Endothelial cell of umbilical vein (primary cell): ENCODE measurements at regions not wholly inside any gene's neighbourhood (a gene's known extent, or its start where the extent isn't known, plus 50 kb on each side); places are given as distances from the start of the nearest gene placed in this dataset.

Experiments
- BruUV-seq: library from RNA; stranded (reverse); fragments of 400-500 nt; replicated peaks from 2 replicates; lab custom pipeline; 2021; lab: Mats Ljungman, UMichigan
- CTCF ChIA-PET: fragments of 300-600, 350-600 bp; sonication (Branson Sonifier 250); formaldehyde crosslinking; loops from one replicate; lab custom pipeline; 2021; ENCODE audit warnings: antibody characterized with exemption, inconsistent platforms; lab: Charles Lee
- POLR2A ChIA-PET: fragments of 300-600, 350-600 bp; sonication (Branson Sonifier 250); formaldehyde crosslinking; loops from one replicate; lab custom pipeline; 2021; ENCODE audit warnings: antibody characterized with exemption, inconsistent platforms; lab: Charles Lee
- DNase-seq: peaks from one replicate; pipeline ENCODE4 v3.0.0-alpha.2; 2011; ENCODE audit warnings: low read depth, low spot score
- FAIRE-seq: peaks from 2 replicates; lab custom pipeline; 2011; peaks lifted over from hg19 to GRCh38; lab: Jason Lieb, UNC
- H2AFZ ChIP-seq: 2 replicates; pipeline ENCODE4 v1.6.0; 2012; ENCODE audit warnings: low read depth, low read length, control low read depth, inconsistent platforms
- H3K27ac ChIP-seq: 2 replicates; pipeline ENCODE4 v1.5.1; 2011; ENCODE audit warnings: low read depth, mild to moderate bottlenecking, control low read depth, low read length, moderate library complexity; ENCODE audit not compliant: insufficient read depth
- H3K27me3 ChIP-seq, 2 experiments: 2 replicates each; pipeline versions ENCODE4 v1.6.0 to v1.6.1; 2011; ENCODE audit warnings: low read length in 2 of 2, mixed read lengths in 1 of 2; ENCODE audit not compliant: control insufficient read depth in 2 of 2, insufficient read depth in 2 of 2
- H3K36me3 ChIP-seq, 2 experiments: 2 replicates in 1 of 2; 3 replicates in 1 of 2; pipeline ENCODE4 v1.5.1; 2011; ENCODE audit warnings: low read length in 2 of 2, mild to moderate bottlenecking in 1 of 2, moderate library complexity in 1 of 2; ENCODE audit not compliant: control insufficient read depth in 2 of 2, insufficient read depth in 2 of 2; ENCODE audit errors: extremely low read depth in 1 of 2
- H3K4me1 ChIP-seq: 3 replicates; pipeline ENCODE4 v1.5.1; 2011; ENCODE audit warnings: mild to moderate bottlenecking, low read length; ENCODE audit not compliant: control insufficient read depth, insufficient read depth; ENCODE audit errors: extremely low read depth
- H3K4me2 ChIP-seq: 2 replicates; pipeline ENCODE4 v1.6.1; 2011; ENCODE audit warnings: low read length, control low read depth, mixed read lengths; ENCODE audit not compliant: insufficient read depth
- H3K4me3 ChIP-seq, 3 experiments: fragments of 200-600 bp in 1 of 3; sonication (generic), shearing (Covaris generic) in 1 of 3; replicated peaks in 1 of 3; 2 replicates each; pipeline ENCODE4 v1.5.1; 2011 to 2016; ENCODE audit warnings: control low read depth in 3 of 3, low read length in 3 of 3, mild to moderate bottlenecking in 2 of 3, inconsistent platforms in 1 of 3, low read depth in 1 of 3, moderate library complexity in 1 of 3; ENCODE audit not compliant: insufficient read depth in 1 of 3
- H3K79me2 ChIP-seq: 2 replicates; pipeline ENCODE4 v1.6.0; 2012; ENCODE audit warnings: low read length, inconsistent platforms; ENCODE audit not compliant: control insufficient read depth, insufficient read depth
- H3K9ac ChIP-seq: replicated peaks from 2 replicates; pipeline ENCODE3; 2011; ENCODE audit warnings: low read length, control low read depth; ENCODE audit not compliant: insufficient read depth; ENCODE audit errors: extremely low read depth
- H3K9me1 ChIP-seq: replicated peaks from 3 replicates; pipeline ENCODE4 v1.6.0; 2011; ENCODE audit warnings: mild to moderate bottlenecking, low read length; ENCODE audit not compliant: control insufficient read depth, insufficient read depth; ENCODE audit errors: extremely low read depth
- H3K9me3 ChIP-seq: replicated peaks from 2 replicates; pipeline ENCODE4 v1.5.1; 2012; ENCODE audit warnings: low read length, inconsistent platforms; ENCODE audit not compliant: control insufficient read depth, insufficient read depth
- H4K20me1 ChIP-seq: replicated peaks from 2 replicates; pipeline ENCODE3; 2011; ENCODE audit warnings: mild to moderate bottlenecking, low read length; ENCODE audit not compliant: control insufficient read depth, insufficient read depth; ENCODE audit errors: extremely low read depth
- CTCF ChIP-seq, 2 donors: IDR thresholded peaks; 1 replicate in 1 of 2; 2 replicates in 1 of 2; pipeline ENCODE4 v1.5.1; 2011; ENCODE audit warnings: low read length in 2 of 2, mild to moderate bottlenecking in 2 of 2, moderate library complexity in 2 of 2, control low read depth in 1 of 2, inconsistent platforms in 1 of 2, low read depth in 1 of 2; ENCODE audit not compliant: insufficient read depth in 1 of 2; ENCODE audit errors: extremely low read depth in 1 of 2
- EZH2 ChIP-seq: IDR thresholded peaks from 2 replicates; pipeline ENCODE4 v1.6.1; 2012; ENCODE audit warnings: borderline replicate concordance, low read depth, mild to moderate bottlenecking, moderate library complexity, low read length, inconsistent platforms; ENCODE audit not compliant: severe bottlenecking
- FOS ChIP-seq: IDR thresholded peaks from 2 replicates; pipeline ENCODE4 v1.6.1; 2011; ENCODE audit warnings: mild to moderate bottlenecking, low read length, moderate library complexity, borderline replicate concordance; ENCODE audit not compliant: insufficient read depth
- GATA2 ChIP-seq: IDR thresholded peaks from 2 replicates; pipeline ENCODE4 v1.7.0; 2011; ENCODE audit warnings: low read depth, mild to moderate bottlenecking, moderate library complexity, mixed read lengths, low read length; ENCODE audit not compliant: insufficient read length, insufficient read depth
- JUN ChIP-seq: IDR thresholded peaks from 2 replicates; pipeline ENCODE4 v1.6.1; 2011; ENCODE audit warnings: borderline replicate concordance, low read depth; ENCODE audit not compliant: insufficient read length, insufficient read depth
- MYC ChIP-seq: IDR thresholded peaks from one replicate; pipeline ENCODE4 v1.6.1; 2011; ENCODE audit warnings: mild to moderate bottlenecking, low read depth, low read length
- POLR2A ChIP-seq: IDR thresholded peaks from 2 replicates; pipeline ENCODE4 v1.6.1; 2012; ENCODE audit warnings: low read depth, mild to moderate bottlenecking, control low read depth, low read length
- POLR2AphosphoS5 ChIP-seq: IDR thresholded peaks from 2 replicates; pipeline ENCODE4 v1.6.1; 2012; ENCODE audit warnings: low read depth, mild to moderate bottlenecking, control low read depth, low read length, moderate library complexity; ENCODE audit not compliant: insufficient read depth
- dilution Hi-C: fragments of 300-500 bp; cut with MboI; formaldehyde crosslinking; loops from one replicate; pipeline ENCODE4 v1.15.0; 2019; ENCODE audit warnings: low sequenced_read_pairs; ENCODE audit not compliant: extremely low pct_ligation_motif_present
- intact Hi-C: fragments of 100-400 bp; cut with micrococcal nuclease; formaldehyde crosslinking; loops from one replicate; pipeline ENCODE4 v1.10.0; 2022
- TF ChIP-seq, protein P1 (sequence below): IDR thresholded peaks from 2 replicates; pipeline ENCODE4 v1.6.1; 2011; ENCODE audit not compliant: insufficient read depth, insufficient read length

- POLR2A ChIA-PET = no interaction called here
- no peaks in the 10 kb centered on the region for H3K36me3 ChIP-seq
These were observed 58.9 kb upstream of the MIER3 start for GRCh38 chr5:57010786-57011185.

More at GRCh38 chr5:57010786-57011185, 58.9 kb upstream of the MIER3 start:
- DNase-seq = no peak
- TF ChIP-seq POLR2AphosphoS5 (no peak), MYC (no peak), EZH2 (no peak), FOS (no peak), POLR2A (no peak), JUN (no peak), GATA2 (no peak), CTCF (IDR thresholded peaks at IDR 0.05; ENCODE audit: extremely low read depth in 1 of 2, insufficient read depth in 1 of 2, low read depth in 1 of 2, low read length in 2 of 2) (no peak)
- TF ChIP-seq, protein P1, sequence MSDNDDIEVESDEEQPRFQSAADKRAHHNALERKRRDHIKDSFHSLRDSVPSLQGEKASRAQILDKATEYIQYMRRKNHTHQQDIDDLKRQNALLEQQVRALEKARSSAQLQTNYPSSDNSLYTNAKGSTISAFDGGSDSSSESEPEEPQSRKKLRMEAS = no peak
- H3K4me3 ChIP-seq = no peak overlapping the region
- intact Hi-C loops = no loop called here
- no peaks in the 10 kb centered on the region for H3K9me1 ChIP-seq
- dilution Hi-C loops = no loop called here
- H3K27me3 ChIP-seq = peaks cover 5 to 8% of the 10 kb centered on the region in 2 experiments
- no peaks in the 10 kb centered on the region for H3K4me1 ChIP-seq
- no peak overlapping the region for H3K27ac ChIP-seq
- H2AFZ ChIP-seq = no peak overlapping the region
- CTCF ChIA-PET = no interaction called here
- no peak for FAIRE-seq
- H4K20me1 ChIP-seq = no peaks in the 10 kb centered on the region
- no peaks in the 10 kb centered on the region for H3K79me2 ChIP-seq
- H3K9me3 ChIP-seq = no peaks in the 10 kb centered on the region
- no peak overlapping the region for H3K4me2 ChIP-seq
- BruUV-seq = no TSS peak
- no peak overlapping the region for H3K9ac ChIP-seq
